Erythroblast (primary cell): ENCODE measurements at regions not wholly inside any gene's neighbourhood (a gene's known extent, or its start where the extent isn't known, plus 50 kb on each side); places are given as distances from the start of the nearest gene placed in this dataset.

Source experiments
- GATA1 ChIP-seq: IDR thresholded peaks from 2 replicates; pipeline ENCODE4 v1.6.1; 2011; ENCODE audit warnings: low read depth, mild to moderate bottlenecking, control low read depth, low read length, moderate library complexity
- POLR2A ChIP-seq: IDR thresholded peaks from 2 replicates; pipeline ENCODE4 v1.6.1; 2011; ENCODE audit warnings: mild to moderate bottlenecking, low read length

- TF ChIP-seq GATA1 (no peak), POLR2A (no peak)
Measured at GRCh38 chr10:52889611-52890010, 117.0 kb upstream of the MBL2 start.
